ENCODE measurements at regions not wholly inside any gene's neighbourhood (a gene's known extent, or its start where the extent isn't known, plus 50 kb on each side); places are given as distances from the start of the nearest gene placed in this dataset.
A peak's percentile ranks its signal among the peaks of the same experiment; 100 is the strongest.

DNA sequence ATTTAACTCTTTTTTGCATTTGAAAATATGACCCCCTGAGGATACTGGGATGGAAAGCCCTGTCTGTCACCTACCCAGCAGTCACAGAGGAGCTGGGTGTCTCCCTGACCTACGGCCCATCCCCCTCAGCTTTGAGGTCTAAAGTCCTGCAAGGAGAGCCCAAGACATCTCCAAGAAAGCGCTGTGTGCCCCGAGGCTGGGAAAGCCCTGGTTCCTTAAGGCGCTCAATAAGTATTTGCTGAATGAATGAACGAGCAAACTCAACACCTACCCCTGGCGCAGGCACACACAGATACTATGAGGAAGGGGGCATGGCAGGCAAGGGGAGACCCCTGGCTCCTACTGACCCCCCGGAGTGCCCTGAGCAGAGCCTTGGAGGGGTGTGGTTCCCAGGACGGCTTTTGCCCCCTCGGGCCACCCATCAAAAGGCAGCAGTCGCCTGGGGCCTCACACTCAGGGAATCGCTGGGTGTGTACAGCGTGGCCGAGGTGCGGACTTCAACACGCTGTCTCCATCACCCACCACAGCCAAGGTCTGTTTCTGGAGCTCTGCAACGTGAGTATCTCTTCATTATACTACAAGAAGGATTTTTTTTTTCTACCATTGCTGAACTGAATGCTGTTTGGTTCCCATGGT, 211.6 kb downstream of the ERCC6L2 start:
- DNase-seq, result no peak

DNA sequence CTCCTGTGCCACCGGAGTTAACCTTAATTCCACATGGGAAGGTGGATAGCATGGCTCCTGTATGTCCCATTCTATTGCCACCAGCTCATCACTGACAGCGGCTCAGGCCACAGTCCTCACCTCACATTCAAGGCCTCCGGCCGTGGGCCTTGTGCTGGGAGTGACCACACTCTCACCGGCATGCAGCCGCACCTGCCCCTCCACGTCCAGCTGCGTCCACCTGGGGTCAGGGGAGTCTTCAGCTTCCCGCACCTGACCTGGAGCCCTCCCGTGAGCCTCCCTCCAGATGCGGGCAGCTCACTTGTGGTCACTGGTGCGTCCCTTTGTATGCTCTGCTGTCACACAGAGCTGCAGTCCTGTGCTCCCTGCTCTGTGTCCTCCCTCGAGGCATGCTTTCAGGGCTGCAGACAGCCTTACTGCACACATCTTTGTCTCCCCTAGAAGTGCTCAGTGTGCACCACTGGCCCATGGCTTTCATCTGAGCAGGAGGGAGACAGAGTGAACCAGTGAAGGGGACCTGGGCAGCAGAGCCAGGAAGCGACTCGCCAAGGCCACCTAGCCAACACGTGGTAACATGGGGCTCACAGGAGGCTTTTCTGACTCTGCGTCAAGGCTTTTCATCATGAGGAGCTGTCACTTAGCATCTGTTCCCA, 210.1 kb downstream of the ERCC6L2 start:
- DNase-seq, result no peak

DNA sequence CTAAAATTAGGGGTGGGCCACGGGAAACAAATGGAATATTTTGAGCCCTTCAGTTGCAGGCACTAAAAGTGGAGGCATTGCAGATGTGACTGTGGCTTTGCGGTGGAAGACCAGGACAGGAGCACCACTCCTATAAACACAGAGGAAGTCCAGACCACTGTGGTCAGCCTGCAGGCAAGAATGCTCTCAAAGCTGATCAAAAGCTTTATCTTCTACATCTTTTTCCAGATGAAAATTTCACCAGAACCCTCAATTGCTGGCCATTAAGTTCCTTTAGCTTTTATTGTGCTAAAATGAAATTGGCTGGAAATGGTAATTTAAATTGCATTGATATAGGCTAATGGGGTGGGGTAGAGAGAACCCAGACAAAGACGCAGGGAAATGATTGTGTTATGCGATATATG, 208.8 kb downstream of the ERCC6L2 start:
- DNase-seq, result no peak

DNA sequence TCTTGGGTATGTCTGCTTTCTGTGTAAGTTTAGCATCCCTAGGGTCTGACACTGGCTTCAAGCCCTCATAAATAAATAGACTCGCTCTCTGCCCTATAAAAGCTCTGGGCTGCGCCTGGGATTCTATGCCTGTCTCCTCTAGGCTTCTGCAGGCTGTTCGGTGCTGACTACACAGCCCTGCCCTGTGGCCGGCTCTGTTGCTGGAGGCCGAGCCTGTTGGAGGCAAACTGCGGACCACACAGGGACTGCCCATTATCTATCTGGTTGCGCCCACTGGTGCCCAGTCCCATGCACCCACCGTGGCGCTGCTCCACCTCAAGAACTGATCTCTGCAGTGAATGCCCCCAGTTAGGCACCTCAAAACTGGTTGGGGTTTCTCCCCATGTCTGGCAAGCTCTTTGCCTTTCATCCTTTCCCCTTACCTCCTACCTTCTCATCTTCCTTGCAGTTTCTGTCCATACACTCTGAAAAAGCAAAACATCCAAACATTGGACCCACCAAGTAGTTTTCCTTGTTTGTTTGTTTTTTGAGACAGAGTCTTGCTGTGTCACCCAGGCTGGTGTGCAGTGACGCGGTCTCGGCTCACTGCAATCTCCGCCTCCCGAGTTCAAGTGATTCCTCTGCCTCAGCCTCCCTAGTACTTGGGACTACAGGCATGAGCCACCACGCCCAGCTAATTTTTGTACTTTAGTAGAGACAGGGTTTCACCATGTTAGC, 207.2 kb downstream of the ERCC6L2 start:
- no peak for DNase-seq

DNA sequence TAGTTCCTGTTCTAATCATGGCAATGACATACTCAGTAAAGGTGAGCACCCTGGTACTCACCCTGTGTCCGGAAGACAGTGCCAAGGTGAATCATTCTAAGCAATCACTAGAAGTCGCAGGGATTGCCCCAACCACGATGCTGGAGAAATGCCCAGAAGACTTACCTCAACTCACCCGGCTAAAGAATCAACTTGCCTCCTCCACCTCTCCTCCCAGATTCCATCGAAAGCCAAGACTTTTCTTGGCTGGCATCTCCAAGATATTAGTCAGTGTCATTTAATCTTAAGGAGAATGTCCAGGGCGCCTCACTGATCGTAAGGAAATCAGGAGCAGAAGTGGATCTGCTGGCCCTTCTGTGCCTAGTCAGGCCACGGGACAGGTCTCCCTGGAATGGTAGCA, 204.9 kb downstream of the ERCC6L2 start:
- DNase-seq, result no peak

DNA sequence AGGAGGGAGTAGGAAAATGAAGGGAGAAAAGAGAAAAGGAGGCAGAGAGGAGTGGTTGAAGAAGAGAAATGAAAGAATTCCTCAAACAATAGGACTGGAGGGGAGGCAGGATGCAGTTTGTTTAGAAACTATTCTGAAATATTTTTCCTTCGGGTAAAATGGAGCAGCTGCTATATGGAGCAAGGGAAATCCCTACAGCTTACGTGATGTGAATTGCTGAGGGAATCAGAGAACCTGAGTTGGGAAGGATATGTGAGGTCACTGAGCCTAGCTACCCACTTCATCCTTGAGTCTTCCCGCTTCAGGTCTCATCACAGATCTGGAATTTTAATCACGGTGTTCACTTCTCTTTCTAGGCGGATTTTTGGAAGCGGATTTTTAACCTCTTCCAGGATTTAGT, 204.3 kb downstream of the ERCC6L2 start:
- no peak for DNase-seq

DNA sequence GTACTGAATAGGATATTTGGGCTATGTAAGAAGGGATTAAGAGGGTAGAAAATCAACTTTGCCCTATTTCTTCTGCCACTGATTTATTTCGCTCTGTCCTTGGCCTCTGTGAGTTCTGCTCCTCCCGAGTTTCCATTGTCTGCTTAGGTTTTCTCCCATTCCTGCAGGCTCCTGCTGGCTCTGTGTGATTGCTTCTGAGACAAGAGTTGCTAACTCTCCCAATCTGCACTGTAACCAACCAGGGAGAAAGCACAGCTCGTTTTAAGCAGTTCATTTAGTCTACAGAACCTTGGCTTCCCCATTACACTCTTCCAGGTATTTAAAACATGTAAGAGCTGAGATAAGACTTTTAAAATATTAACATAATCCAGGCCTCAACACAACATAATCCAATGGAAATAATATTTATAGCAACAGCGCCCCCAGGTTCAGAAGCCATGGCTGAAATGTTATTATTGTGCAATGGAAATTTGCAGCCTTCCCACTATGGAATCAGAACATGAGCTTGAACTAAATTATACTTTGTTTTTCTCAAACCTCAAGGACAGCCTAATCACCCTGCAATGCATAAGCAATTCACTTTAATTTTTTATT, 203.5 kb downstream of the ERCC6L2 start:
- no peak for DNase-seq

DNA sequence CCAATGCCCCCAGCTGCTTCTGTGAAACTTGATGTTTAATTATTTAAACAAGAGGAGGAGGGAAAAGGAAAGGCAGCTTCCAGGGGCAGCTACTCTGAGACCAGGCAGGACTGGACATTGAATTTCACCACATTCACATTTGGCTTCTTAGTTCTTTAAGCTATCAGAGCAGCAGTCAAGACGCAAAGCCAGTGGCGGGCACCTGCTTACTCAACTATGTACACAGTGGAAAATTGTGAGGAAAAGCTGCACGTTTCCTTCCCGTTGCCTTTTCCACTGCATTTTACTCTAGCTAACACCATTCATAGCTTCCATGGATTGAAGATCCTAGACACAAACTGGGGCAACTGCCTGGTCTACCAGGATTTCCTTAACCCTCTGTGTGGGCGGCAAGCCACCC, 200.3 kb downstream of the ERCC6L2 start:
- DNase-seq, result no peak

DNA sequence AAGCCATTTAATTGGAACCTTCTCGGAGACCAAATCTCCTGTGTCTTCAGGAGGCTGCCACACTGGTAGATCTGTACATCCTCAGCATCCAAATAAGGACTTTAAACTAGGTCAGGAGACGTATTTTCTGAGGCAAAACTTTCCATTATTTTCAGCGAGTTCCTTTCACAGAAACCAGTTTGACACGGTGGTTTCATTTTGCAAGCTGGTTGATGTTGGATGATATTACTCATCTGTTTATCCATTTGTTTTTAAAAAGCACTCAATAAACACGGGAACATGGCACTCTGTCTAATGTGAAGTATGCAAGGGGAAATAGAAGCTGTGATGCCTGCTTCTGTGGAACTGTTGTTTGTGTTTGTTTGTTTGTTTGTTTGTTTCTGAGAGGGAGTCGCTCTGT, 199.6 kb downstream of the ERCC6L2 start:
- DNase-seq, result no peak

DNA sequence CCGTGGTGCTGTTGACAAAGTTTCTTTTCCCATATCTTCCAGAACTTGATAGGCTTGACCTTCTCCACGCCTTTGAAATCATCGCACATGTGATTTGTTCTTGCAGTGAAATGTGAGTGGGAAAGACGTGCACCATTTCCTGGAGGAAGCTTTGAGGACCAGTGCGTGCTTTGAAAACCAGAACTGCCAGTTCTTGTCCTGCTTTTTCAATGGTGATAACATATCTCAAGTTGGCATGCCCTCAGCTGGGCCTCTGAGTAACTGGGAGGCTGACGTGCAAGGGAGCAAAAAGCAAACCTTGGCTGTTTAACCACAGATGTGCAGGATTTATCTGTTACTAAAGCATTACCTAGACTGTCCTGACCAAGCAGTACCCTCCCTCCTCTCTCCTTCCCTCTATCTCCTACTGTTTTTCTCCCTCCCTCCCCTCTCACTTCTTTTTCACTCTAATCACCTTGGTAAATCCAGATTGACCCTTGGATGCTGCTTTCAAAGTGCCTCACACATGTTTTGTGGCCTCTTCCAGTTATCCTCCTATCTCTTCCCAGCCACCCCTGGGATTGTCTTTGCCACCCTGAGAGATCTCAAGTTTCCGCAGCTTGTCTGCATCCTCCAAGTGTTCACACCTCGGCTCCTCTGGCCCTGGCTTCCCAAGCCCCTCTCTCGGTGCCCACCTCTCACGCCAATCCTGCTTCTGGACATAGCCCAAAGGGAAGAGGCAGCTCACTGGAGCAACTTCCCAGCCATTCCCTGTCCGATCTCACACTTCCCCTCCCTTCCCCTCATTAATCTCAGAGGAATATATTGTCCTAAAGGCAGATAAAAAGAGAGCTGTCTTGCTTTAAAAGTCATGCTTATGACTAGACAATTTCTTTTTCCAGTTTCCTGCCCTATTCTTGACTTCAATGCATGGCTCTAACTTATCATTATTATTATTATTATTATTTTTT, 198.3 kb downstream of the ERCC6L2 start:
- no peak for DNase-seq

DNA sequence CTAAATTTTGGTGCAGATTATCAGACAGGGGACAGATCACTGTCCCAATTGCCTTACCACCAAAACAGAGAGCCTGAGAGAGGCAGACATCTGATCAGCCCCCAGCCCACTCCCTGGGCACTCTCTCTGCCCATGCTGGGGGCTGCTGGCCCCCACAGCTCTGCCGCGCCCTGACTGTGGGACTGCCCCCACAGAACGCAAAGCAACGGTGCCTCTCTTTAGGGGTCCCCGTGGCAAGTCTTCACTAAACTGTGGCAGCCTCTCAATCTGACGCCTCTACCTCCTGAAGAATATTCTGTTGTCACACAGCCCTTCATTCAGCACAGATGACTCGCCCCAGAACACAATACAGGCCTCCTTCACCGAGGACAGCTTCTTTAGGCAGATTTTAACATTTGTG, 197.4 kb downstream of the ERCC6L2 start:
- DNase-seq, result no peak

DNA sequence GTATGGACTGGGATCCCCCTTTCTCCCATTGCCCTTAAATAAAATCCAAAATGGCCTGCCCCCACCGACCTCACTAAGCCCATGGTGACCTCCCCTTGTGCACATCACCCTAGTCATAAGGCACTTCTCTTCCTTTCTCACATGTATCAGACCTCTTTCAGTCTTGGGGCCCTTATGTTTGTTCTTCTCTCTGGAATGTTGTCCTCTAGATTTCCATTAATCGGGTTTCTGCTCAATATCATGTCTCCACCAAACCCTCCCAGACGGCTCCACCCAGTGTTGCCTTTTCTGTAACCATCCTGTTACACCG, 196.3 kb downstream of the ERCC6L2 start:
- no peak for DNase-seq

DNA sequence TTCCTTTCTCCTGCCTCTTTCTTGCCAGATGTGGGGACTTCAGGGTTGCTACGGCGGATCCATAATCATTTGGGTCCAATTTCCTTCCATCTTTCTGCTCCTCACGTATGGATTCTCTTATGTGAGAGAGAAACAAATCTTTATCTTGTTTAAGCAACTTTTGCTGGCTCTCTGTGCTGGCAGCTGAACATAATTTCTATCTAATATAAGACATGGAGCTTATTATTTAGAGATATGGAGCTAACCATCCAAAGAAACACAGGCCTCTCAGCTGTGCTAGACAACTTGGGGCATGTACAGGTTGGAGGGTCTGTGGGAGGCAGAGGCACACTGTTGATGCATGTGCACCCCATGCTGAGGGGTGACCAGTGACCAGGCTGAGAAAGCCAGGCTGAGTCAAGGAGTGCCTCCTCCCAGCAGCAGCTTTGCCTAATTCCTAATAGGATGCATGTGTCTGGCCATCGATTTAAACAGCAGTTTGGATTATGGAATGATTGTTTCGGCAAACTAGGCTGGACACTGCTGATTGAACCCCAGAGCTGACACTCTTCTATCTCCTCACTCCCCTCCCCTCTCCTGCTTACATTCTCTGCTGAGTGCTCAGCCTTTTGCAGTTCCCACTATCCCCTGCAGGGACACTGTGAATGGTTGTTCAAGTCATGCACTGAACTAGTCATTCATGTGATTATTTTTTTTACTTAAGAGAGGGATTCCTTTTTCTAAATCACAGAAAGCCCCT, 195.8 kb downstream of the ERCC6L2 start:
- DNase-seq, result peak; percentile 4

DNA sequence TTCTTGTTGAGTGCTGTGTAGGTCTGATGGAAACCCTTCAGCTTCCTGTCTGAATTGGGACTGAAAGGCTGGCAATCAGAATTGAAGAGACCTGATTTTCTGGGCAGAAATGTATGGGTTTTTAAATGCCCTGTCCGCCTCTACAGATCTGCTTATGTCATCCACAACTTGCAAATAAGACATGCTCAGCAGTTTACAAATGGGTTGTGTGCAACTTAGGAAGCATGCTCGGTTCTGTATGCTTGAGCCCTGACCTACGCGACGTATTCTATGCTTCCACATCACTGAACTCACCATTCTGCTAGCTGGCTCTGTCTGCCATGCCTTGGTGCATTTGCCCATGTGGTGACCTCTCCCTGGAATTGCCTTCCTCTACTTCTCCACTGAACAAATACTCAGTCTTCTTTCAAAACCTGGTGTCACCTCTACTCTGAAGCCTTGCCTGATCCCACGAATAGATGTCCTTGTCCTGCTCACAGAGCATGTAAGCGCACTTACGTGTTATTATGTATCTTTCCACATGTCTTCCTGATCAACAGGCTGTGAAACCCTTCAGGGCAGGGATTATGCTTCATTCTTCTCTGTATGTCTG, 194.2 kb downstream of the ERCC6L2 start:
- DNase-seq, result no peak

DNA sequence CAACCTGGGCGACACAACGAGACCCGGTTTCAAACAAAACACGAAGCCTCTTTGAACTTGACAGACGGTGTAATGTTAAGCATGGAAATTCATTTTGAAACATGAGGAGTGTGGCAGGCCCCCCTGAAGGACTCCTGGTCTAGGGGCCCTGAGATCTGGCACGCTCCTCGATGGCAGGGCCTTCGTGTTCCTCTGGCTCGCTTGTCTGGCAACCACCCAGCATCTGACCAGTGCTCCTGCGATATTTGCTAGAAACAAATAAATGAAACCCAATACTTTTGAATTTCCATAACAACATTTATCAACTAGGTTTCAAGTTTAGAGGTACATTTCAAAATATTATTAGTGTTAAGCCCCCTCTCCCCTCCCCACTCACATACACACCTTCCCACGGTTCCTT, 193.0 kb downstream of the ERCC6L2 start:
- DNase-seq, result no peak

DNA sequence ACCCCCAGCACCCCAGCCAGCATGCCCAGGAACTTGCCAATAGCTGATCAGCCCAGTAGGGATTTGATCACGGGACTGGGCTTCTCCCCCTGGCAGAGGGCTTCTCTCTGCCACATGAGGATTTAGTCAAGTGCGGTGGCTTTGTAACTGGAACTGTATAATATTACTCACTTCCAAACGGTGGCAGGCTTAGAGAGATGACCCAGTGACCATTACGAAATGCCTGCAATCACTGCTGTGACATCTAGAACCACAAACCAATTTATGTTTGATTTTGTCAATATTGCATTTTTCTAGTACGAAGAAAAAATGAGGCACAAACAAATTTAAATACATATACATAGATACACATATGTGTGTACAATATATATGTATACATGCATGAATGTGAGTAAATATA, 192.1 kb downstream of the ERCC6L2 start:
- DNase-seq, result no peak

DNA sequence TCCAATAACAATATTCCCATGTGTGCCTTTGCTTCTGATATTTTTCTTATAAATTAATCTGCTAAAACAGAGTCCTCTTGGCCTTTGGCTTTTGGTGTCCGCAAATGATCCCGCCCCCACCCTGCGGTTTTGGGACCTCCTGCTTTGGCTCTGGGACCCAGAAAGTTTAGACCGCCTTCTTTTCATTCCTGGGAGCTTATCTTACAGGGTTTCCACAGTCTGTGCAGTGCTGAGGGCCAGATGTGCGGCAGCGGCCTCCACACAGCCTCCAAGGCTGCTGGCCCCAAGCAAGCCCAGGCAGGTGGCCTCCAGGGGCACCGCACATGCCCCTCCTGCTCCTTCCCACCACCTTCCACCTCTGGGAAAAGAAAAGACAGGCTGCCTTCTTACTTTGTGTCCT, 191.5 kb downstream of the ERCC6L2 start:
- DNase-seq, result no peak

DNA sequence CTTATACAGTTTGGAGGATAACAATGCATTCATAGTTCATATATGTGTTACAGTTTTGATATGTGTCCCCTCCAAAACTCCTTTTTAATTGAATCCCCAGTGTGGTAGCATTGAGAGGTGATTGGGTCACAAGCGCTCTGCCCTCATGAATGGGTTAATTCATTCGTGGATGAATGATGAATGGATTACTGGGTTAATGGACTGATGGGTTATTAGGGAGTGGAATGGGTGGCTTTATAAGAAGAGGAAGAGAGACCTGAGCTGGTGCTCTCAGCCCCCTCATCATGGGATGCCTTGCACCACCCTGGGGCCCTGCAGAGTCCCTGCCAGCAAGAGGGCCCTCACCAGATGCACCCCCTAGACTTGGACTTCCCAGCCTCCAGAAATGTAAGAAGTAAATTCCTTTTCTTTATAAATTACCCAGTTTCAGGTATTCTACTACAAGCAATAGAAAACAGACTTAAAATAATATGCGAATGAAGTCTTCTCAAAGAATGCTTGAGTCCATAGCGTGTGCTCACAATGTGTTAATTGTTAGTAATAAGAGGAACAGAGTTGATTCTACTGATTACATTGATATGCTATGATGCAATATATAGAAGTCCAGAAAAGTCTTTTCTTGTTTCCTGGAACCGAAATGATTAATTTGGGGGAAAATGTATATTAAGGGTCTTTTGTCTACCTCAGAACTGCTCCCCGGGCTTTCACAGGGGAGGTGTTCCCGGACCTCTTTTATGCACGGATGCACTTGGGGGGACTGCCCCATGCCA, 190.2 kb downstream of the ERCC6L2 start:
- DNase-seq, result no peak

DNA sequence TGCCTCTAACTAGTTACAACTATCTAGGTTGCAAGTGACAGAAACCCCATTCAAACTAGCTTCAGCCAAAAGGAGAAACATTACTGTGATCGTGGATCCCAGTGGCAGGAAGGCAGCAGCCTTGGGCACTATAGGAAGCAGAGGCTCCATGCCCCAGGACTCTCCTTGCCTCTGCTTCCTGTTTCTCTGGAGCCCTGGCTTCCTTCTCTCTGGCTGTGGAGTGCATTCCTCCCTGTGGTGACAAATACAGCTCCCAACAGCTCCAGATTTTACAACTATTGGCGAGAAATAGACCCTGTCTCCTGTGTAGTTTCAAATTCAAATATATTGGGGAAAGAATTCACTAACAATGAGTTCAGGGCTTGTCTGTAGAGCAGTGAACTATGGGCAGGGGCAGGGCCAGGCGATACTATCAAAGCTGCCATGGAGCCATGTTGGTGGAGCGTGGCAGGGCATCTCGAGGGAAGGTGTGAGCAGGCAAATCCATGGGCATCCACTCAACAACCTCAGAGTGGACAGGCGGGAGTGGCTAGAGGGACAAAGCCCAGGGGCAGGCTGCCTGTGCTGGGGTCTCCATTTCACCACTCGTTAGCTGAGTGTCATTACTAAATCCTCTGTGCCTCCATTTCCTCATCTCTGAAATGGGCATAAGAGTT, 189.5 kb downstream of the ERCC6L2 start:
- no peak for DNase-seq

DNA sequence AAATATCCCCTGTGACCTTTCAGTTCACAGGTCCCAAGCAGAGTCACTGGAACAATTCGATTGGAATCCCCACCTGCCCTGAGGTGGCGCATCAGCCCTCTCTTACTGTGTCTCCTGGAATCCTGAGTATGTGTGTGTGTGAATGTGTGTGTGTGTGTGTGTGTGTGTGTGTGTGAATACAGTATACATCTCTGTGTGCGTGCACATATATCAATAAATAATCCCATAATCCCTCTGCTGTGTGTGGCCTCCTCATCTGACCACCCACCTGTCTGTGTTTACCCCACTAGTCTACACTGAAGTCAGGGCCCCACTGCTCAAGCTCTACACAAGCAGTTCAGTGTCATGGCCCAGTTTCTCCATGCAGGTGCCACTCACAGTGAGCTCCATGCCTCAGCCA, 187.4 kb downstream of the ERCC6L2 start:
- no peak for DNase-seq

DNA sequence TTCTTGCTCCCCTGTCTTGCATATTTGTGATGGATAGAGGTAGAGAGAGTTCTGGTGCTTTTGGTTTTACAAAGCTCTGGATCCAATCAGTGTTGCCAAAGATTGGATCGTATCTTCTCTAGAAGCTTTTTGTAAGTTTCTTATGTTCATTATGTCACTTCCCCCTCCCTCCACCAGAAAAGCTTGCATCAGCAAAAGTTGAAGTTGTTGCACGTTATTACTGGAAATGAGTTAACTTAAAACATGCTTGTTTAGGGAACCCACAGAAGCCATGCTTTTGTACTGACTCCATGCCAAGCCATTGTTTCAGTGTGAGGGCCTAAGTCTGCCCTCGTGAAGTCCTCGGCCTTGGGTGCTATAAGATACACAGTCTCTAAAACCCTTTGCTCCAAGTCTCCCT, 186.5 kb downstream of the ERCC6L2 start:
- DNase-seq, result no peak
